GM12865 (cell line): ENCODE measurements at regions not wholly inside any gene's neighbourhood (a gene's known extent, or its start where the extent isn't known, plus 50 kb on each side); places are given as distances from the start of the nearest gene placed in this dataset.

Experiments
- DNase-seq: peaks from one replicate; pipeline ENCODE4 v3.0.0; 2010; ENCODE audit warnings: low read depth
- H3K4me3 ChIP-seq: 2 replicates; pipeline ENCODE4 v1.5.1; 2011; ENCODE audit warnings: mild to moderate bottlenecking, low read depth, low read length, control low read depth
- CTCF ChIP-seq: IDR thresholded peaks from 2 replicates; pipeline ENCODE4 v1.5.1; 2011; ENCODE audit warnings: low read length, control low read depth, low read depth, inconsistent platforms; ENCODE audit not compliant: insufficient read depth; ENCODE audit errors: missing control alignments

GRCh38 chr13:54133746-54134145, 1105.1 kb downstream of the OLFM4 start:
- H3K4me3 ChIP-seq = no peak overlapping the region

GRCh38 chr13:54144828-54145227, 1116.2 kb downstream of the OLFM4 start:
- no peak for TF ChIP-seq CTCF
- H3K4me3 ChIP-seq = no peak overlapping the region
- no peak for DNase-seq

More at GRCh38 chr13:54133746-54134145, 1105.1 kb downstream of the OLFM4 start:
- DNase-seq = no peak
- no peak for TF ChIP-seq CTCF

DNA sequence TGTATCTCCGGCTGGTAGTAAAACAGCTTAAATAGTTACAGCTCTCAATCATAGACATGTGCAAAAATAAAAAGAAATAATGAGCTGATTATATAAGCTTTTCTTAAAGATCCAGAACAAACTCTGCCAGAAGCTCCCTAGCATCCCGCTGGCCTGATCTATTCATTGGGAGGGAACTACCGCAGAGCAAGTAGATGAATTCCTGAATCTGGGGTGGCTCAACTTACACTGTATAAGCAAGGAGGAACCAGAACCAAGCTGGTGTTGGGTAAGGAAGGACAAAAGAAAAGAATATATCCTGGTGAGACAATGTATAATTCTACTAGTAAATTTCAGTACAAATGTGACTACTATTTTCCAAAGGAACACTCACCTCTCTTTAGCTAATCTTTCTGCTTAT, 1122.2 kb downstream of the OLFM4 start:
- no peak for DNase-seq
- TF ChIP-seq CTCF = no peak
- H3K4me3 ChIP-seq = no peak overlapping the region

DNA sequence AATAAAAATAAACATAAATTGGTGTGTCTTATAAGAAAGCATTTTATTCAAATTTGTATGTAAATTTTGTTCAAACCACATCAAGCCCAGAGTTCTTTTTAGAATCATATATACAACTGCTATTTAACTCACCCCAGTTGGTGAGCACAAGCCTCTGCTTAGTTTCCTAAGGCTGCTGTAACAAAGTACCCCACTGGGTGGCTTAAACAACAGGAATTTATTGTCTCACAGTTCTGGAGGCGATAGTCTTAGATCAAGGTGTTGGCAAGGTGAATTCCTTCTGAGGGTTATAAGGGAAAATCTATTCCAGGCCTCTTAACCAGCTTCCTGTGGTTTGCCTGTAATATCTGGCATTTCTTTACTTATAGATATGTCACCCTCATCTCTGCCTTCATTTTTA, 1133.5 kb downstream of the OLFM4 start:
- H3K4me3 ChIP-seq = no peak overlapping the region
- no peak for DNase-seq
- no peak for TF ChIP-seq CTCF

GRCh38 chr13:54165581-54166215, 1137.1 kb downstream of the OLFM4 start:
- no peak for TF ChIP-seq CTCF
- H3K4me3 ChIP-seq = no peak overlapping the region
- no peak for DNase-seq

GRCh38 chr13:54173996-54174395, 1145.4 kb downstream of the OLFM4 start:
- no peak for TF ChIP-seq CTCF
- no peak overlapping the region for H3K4me3 ChIP-seq
- no peak for DNase-seq

GRCh38 chr13:54175466-54175865, 1146.9 kb downstream of the OLFM4 start:
- no peak for TF ChIP-seq CTCF
- no peak for DNase-seq
- H3K4me3 ChIP-seq = no peak overlapping the region
